ENCODE measurements at regions not wholly inside any gene's neighbourhood (a gene's known extent, or its start where the extent isn't known, plus 50 kb on each side); places are given as distances from the start of the nearest gene placed in this dataset.
"Not testable (repeated sequence)": the region's sequence is repeated elsewhere in the genome, so short reads cannot be mapped to it uniquely, and the experiment has no call there.

DNA sequence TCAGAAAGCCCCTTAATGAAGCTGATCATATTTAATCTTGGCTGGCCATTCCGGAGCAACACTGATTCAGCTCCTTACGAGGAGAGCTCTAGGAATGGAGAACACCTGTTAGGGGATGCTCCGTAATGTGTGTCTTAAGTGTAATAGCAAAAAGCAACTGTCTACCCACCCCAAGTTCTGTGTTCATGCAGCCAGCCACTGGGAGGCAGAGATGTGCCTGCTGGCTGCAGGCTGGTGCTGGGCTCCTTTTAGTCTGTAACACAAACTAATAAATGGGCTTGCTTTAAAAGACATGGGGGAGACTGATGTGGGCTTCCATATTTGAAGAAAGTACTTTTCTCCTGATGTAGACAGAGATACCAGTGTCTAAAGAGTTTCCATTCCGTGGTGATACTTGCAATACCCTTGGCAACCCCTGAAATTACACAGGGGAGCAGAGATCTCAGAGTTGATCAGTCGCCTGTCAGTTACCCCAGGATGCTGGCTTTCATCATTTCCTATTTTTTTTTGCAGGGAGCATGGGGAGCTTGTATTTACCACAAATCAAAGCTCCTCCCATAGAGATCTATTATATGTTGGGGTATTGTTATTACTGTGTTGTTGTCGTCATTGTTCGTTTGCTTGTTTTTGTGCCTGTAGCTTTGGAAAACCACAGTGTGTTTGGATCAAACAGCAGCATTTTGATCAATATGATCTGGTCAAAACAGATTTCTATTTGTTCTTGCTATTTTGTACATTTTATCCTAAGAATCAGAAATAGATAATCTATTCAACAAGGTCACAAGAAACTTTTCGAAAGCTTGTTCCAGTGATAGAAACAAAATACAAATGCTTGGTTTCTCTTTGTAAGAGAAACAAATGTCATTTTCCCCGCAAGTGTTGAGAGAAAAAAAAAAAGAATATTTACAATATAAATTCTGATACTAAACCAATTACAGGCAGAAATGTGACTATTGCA is 65.8 kb downstream of the MTX3 start:
- no peak for DNase-seq

DNA sequence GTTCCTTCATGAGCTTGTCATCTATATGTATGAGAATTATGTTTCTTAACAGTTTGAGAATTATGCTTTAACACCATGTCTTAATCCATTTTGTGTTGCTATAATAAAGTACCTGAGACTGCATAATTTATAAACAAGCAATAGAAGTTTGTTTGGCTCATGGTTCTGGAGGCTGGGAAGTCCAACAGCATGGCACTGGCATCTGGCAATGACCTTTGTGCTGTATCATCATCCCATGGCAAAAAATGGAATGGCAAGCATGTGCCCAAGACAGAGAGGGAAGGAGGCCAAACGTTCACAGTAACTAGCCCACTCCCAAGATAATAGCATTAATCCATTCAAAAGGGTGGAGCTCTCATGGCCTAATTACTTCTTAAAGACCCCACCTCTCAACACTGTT is 67.6 kb downstream of the MTX3 start:
- no peak for DNase-seq

DNA sequence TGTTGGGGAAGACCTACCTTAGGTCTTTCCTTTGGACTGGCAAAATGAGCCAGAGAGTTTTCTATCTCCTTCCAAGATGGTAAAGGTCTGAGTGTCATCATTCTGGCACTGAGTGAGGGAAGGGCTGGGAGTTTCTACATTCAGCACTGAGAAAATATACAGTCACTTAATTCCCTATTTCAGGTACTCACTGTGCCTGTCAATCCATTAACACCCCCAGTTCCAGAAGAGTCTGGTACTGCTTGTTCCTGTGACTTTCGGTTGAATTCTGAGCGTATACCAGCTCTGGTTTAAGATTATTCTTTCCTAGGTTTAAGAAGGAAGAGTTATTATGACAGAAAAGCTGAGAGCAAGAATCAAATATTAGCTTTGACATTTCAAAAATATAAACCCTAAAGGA is 68.4 kb downstream of the MTX3 start:
- no peak for DNase-seq

DNA sequence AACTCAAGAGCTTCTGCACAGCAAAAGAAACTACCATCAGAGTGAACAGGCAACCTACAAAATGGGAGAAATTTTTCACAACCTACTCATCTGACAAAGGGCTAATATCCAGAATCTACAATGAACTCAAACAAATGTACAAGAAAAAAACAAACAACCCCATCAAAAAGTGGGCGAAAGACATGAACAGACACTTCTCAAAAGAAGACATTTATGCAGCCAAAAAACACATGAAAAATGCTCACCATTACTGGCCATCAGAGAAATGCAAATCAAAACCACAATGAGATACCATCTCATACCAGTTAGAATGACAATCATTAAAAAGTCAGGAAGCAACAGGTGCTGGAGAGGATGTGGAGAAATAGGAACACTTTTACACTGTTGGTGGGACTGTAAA is 83.6 kb downstream of the MTX3 start:
- not testable (repeated sequence) for DNase-seq

DNA sequence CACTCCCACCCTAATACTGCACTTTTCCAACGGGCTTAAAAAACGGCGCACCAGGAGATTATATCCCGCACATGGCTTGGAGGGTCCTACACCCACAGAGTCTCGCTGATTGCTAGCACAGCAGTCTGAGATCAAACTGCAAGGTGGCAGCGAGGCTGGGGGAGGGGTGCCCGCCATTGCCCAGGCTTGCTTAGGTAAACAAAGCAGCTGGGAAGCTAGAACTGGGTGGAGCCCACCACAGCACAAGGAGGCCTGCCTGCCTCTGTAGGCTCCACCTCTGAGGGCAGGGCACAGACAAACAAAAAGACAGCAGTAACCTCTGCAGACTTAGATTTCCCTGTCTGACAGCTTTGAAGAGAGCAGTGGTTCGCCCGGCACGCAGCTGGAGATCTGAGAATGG is 88.5 kb downstream of the MTX3 start:
- not testable (repeated sequence) for DNase-seq

DNA sequence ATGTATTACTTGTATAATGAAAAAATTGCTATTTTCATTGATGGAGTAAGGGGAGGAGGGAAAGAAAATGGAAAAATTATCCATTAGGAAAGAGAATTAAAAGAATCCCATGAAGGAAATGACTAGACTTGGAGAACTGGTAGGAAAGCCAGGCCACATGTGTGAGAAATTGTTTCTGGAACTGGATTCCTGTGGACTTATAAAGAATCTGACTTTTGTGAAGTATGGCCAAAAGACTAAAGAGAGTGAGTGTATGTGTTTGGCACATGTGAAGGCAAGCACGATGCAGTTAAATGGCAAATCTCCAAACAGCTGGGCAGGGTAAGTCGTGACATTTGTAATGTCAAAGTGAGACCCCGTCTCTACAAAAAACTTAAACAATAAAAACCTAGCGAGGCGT is 89.4 kb downstream of the MTX3 start:
- no peak for DNase-seq

DNA sequence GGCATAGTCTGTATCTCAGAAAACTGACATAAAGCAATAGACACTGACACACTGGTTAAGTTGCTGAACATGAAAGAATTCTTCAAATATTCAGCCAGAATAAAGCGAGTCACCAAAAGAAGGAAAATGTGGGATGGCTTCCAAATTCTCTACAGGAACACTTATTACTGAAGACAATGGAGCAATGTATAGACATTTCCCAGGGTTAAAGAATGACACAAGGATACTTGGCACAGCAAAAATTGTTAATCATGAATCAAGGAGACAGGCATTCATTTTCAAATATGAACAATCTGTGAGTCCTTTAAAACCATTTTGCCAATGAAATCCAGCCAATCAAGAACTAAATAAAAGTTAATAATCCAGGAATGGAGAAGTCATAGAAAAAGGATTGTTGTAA is 92.5 kb downstream of the MTX3 start:
- DNase-seq, result no peak

DNA sequence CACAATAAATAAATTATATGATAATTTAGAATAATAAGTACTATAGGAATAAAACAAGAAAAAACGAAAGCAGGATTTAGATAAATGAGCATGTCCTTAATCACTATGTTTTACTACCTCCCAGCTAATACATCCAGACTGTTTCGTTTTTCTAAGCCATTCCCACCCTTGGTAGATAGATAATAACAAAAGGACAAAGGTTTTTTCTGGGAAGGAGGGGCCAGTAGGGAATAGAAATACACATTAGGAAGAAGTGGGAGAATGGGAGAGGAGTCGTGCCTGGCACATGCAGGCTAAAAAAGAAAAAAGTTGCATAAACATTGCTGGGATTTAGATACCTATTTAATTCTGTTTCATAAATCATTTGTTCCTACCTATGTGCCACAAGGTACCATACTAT is 97.1 kb downstream of the MTX3 start:
- no peak for DNase-seq

DNA sequence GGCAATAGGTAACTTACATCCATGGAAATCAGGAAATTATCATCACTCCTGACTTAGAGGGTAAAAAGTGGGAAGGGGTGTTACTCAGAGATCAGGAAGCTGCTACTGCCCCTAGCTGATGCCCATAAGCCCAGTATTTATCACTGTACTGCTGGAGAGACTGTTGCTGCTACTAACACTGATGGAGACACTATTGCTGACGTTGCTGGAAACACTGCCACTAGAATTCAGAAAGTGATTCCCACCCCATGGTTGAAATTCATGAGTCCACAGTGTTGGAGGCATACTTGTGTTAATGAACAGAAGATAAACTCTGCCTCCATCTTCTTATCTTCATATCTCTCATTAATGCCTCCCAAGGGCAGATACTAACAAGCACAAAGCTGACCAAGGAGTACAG is 97.6 kb downstream of the MTX3 start:
- no peak for DNase-seq

DNA sequence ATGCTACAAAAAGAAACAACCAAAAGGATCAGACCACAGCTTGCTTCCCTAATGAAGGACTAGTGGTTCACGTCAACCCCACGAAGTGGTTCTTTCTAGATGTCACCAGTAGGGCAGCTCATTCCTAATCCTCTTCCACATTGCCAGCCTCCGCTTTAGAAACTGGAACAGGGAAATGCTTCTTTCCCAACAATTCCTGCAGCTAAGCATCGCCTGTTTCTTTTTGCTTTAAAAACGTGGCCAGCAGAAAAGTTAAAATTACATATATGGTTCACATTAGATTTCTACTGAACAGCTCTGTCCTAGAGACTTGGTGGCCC is 100.2 kb downstream of the MTX3 start:
- DNase-seq, result no peak

DNA sequence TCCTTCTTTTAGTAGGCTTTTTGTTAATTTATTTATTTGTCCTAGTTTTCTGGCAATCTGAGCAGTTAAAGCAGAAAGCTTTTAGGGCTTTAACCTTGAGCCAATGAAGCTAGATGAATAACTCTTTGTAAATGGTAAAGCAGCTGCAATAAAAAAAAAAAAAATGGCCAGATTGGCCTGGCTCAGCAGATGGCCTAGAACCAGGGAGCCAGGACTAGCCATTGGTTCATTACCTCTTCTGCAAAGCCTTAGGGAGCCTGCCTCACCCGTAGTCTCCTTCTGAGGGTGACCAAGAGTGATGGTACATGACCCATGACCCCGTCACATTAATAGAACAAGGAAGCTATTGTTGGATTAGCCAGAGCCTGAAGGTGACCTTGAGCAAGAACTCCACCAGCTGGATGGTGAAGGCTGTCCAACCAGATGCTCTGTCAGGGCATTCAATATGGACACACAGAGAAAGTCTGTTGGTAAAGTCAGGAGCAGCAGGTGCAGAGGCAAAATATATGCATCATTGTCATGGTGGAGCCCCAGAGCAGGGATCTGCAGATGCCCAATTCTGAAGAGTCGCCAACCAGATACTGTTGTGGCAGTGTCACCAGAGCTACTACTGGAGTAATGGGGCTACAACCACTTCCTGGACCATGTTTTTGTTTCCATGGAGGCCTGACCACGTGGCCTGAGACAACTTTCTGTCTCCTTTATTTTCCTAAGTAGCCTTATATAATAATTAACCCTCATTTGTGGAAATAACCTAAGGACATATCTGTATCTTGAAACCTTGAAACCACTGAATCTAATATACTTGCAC is 100.7 kb downstream of the MTX3 start:
- no peak for DNase-seq

DNA sequence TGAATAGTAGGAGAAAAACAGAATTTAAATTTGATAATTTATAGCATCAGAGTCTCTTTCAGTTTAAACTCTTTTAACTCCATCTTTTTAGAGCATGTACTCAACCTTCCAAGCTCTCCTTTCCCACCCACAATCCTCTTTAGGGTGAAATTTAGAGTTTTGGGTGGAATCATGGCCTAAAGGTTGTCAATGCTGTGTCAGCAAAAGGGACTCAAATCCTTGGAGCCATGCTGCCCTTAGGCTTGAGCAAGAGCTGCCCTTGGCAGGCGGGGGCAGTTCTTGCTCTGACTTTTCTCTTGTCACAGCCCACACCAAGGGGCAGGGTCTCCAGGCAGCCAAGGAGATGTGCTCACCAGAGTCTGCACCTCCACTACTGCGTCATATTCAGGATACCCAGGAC is 102.4 kb downstream of the MTX3 start:
- no peak for DNase-seq

DNA sequence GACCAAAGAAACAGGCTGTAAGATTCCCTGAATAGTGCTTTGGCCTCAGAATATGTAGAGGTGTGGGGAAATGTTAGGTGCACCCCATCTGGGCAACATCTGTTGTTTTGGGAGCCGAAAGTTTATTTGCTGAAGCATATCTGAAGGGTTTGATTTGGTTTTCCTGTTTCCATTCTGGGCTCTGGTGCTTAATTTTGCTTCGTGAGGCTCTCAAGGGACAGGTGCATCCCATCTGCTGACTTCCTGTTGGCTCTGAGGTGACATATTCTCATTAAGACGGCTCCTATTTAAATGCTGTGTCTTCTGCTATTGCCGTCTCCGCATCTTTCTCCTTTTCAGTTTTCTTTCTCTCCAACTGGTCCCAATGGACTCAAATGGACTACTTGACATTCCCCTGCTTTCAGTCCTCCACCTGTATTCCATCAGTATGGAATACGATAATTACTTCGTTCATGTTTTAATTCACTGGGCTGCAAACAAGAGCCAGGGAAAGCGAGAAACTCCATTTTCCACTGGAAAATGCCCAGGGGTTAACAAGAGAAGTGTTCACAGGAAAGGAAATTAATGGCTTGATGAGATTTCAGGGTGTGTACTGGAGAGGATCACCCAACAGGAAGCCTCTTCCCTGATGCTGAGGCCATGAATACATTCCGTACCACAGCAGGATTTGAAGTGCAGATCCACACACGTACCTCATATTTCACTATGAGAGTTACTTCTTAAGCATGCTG is 104.0 kb downstream of the MTX3 start:
- DNase-seq, result no peak

DNA sequence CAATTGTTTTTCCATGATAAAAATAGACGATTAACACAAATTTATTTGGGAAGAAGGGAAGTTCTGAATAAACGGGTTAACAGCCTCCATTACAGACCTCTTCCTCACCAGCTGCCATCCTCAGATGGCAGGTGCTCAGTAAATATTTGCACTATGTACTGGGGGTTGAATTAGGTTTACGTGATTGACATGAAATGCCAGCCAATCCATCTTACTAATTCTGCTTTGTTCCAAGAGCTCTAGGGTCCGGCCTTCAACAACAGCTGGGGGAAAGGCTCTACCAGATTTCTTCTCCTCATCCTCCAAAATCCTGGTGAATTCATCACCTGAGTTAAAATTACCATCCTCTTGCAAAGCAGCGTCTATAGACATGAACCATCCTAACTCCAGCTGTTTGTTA is 104.6 kb downstream of the MTX3 start:
- no peak for DNase-seq

DNA sequence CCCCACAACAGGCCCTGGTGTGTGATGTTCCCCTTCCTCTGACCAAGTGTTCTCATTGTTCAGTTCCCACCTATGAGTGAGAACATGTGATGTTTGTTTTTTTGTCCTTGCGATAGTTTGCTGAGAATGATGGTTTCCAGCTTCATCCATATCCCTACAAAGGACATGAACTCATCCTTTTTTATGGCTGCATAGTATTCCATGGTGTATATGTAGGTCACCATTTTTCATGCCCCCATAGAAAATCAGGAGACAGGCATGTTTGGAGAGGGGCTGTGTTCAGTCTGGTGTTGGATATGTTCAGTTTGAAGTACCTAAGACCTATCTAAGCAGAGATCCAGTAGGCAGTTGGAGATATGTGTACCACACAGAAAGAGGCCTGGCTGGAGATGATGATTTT is 111.2 kb downstream of the MTX3 start:
- DNase-seq, result not testable (repeated sequence)

DNA sequence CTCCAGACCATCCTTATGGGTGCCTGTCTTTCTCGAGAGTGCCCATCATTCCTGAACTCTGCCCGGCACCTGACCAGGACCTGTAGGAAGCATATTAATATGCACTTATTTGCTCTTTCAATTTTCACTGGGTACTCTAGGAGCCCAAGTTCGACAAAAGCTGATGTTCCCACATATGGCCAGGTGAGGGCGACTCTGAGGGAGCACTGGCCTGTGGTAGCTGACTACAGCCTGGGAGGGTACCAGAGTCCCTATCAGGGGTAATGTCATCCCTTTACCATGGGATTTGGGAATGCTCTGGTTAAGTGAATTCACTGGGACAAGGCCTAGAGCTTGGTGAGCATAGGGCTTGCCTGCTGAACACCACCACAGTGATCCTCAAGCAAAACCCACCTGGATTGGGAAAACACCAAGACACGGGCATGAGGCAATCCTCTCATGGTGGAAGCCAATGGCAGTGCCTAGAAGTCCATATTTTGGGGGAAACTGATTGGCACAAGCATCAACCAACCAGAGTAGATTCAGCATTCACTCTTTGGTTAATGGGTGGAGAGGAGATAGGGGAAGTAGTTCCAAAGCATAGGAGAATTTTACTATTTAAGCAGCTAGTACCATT is 112.2 kb downstream of the MTX3 start:
- no peak for DNase-seq

DNA sequence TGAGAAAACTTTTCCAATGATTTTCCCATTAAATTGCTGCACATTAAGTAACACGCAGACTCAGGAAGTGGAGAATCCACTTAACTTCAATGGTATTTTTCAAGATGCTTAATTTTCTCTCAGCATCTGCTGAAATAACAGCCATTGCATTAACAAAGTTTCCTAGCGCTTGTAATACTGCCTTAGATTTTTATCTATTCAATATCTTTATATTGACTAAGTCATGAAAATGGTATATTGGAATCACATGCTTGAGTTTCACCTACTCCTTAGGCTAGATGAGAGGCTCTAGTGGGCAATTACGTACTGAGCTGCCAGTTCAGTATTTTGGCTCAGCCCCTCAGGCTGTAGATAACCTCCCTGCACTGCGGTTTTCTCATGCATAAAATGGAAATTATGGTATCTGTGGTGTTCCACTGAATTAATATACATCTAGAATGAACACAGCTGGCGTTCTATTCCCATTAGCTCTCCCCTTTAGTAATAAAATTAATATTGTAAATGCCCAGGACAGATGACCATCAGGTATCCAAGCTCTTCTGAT is 112.9 kb downstream of the MTX3 start:
- DNase-seq, result no peak

DNA sequence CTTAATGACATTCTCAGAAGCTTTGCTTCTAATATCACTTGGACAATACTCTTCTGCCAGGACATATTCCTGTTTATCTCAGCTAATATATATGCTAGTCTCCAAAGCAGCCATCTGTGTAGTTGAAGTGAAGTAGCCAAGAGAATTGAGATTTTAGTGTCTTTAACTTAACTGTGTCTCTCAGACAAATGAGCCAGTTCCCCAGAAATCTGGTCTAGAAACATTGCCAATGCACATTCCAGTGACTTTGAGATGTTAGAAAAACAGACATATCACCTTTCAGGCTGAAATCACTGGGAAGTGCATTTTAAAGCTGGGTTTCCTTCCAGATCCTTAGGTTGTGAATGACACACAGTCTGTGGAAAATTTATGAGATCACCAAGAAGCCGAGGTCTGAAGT is 114.6 kb downstream of the MTX3 start:
- no peak for DNase-seq

DNA sequence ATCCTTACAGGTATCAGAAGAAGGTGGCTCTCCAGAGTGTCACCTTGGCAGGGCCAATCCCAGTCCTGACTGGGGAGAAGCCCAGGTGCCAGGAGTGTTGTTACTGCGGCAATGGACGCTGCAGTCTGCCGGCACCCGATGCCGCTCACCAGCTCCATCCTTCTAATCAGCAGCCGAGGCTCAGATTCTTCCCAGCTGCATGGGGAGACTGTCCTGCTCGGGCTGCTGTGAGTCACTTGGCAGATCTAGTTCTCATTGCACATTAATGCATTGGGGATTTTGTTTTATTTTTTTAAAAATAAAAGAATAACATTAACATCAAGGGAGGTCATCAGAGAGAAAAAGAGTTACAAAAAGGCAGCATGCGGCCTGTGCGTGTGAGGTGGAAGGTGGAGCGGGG is 115.8 kb downstream of the MTX3 start:
- no peak for DNase-seq

DNA sequence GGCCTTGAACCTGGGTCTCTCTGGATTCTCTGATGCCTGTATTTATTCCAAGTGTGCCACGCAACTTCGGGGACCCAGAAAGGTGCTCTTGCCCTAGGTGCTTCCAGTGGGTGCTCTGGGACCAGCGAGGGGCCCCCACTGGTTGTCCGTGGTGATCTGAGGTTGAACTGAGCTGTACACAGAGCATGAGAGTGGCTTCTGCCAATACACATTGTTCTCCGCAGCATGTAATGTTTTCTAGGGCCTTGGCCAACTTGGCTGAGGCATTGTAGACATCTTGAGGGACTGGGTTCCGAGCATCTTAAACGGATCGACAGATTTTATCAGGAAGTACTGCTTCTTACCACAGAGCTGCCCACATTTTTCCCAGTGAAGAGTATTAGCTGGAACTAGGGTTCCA is 117.9 kb downstream of the MTX3 start:
- no peak for DNase-seq

DNA sequence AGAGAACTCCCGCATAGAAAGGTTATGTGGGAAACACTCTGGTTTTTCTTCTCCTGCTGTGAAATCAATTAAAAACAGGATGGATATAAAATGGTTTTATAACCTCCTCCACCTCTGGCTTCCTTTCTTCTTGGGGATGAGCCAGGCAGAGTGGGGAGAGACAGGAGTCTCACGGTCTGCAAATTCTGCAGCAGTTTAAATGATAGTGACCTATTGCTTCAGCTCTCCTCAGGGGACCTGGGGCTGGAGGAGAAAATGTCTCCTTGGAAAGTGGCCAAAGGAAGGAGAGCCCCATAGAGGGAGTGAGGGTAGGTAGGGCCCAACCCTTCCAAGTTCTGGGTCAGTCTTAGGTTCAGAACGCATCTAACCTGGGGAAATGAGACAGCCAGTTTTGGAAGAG is 118.8 kb downstream of the MTX3 start:
- no peak for DNase-seq

DNA sequence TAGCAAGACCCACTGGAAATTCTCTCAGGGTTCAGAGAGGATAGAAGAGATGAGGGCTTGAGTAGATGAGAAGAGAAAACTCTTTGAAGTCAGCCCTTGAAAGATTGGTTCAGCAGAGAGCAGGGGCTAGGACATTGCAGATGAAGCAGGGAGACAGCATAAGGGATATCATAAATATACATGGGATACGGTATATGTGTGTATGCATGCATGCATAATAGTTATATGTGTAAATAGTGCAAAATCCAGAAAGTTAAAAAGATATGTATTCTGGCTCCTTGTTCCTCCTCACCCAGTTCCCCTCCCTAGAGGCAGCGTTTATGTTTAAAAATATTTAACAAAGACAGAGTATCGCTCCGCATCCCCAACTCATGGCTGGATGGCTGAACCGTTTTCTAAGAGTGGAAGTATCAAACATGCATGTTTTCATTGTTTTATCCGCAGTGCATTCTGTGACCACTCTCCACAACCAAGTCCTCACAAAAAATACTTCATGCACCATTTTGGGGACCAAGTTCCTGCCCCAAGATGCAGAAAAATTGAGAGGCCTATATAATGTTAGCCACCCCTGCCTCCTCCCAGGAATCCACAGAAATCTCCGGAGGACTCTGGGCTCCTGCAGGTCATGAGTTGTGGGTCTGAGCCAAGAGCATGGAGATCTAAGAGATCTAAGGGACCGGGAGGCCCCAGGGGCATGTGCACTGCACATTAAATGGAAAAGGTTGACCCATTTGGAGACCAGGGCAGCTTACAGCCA is 119.5 kb downstream of the MTX3 start:
- DNase-seq, result no peak
